ENCODE measurements at regions not wholly inside any gene's neighbourhood (a gene's known extent, or its start where the extent isn't known, plus 50 kb on each side); places are given as distances from the start of the nearest gene placed in this dataset.

- Mint-ChIP-seq H3K27ac (no peak overlapping the region), H3K27me3 (ENCODE audit: insufficient read depth, low read depth, poor library complexity) (no peaks in the 10 kb centered on the region), H3K4me3 (no peak overlapping the region), H3K9me3 (no peaks in the 10 kb centered on the region), H3K4me1 (peaks cover 4% of the 10 kb centered on the region; the same call in 2 of the 3 replicates), H3K36me3 (ENCODE audit: low read depth) (no peaks in the 10 kb centered on the region)
- H3K27ac ChIP-seq (ENCODE audit: low read depth): no peak overlapping the region
- ATAC-seq (no peak), DNase-seq (ENCODE audit: low spot score) (no peak)
- H3K4me2 ChIP-seq: no peak overlapping the region
- H3F3A ChIP-seq (replicated peaks; ENCODE audit: low read depth): no peaks in the 10 kb centered on the region
- no peaks in the 10 kb centered on the region for H4K20me1 ChIP-seq (replicated peaks; ENCODE audit: insufficient read depth)
- no peak overlapping the region for H2AFZ ChIP-seq
- H3K36me3 ChIP-seq (ENCODE audit: insufficient read depth): no peaks in the 10 kb centered on the region
- H3K9me2 ChIP-seq (ENCODE audit: insufficient read depth): no peaks in the 10 kb centered on the region
- TF ChIP-seq ZNF462 (CRISPR knock-in tag; IDR thresholded peaks at IDR 0.05) (no peak), ETS1 (IDR thresholded peaks at IDR 0.05) (no peak), ZNF331 (CRISPR knock-in tag; IDR thresholded peaks at IDR 0.05; ENCODE audit: low read depth) (no peak), CREB1 (CRISPR knock-in tag; IDR thresholded peaks at IDR 0.05; ENCODE audit: low read depth) (no peak), EZH2phosphoT487 (IDR thresholded peaks at IDR 0.05; ENCODE audit: unreplicated experiment) (no peak), STAT1 (IDR thresholded peaks at IDR 0.05; ENCODE audit: unreplicated experiment) (no peak), CTCF (conservative IDR thresholded peaks at IDR 0.05; ENCODE audit: low read depth in 2 of 2) (no peak)
- H3K27me3 ChIP-seq (ENCODE audit: insufficient read depth): no peaks in the 10 kb centered on the region
- H3K4me1 ChIP-seq (ENCODE audit: insufficient read depth): no peaks in the 10 kb centered on the region
- no peak overlapping the region for H3K4me3 ChIP-seq
- H3K79me2 ChIP-seq (replicated peaks; ENCODE audit: insufficient read depth): no peaks in the 10 kb centered on the region
Observed at GRCh38 chr6:54614499-54615195, 231.9 kb upstream of the FAM83B start.
